Neuronal stem cell (in vitro differentiated cells): ENCODE measurements at regions not wholly inside any gene's neighbourhood (a gene's known extent, or its start where the extent isn't known, plus 50 kb on each side); places are given as distances from the start of the nearest gene placed in this dataset.

Experiments used
- DNase-seq: peaks from one replicate; pipeline ENCODE4 v3.0.0-alpha.2; 2013; ENCODE audit warnings: low spot score
- H2AFZ ChIP-seq: one replicate; pipeline ENCODE4 v1.6.1; 2013; ENCODE audit warnings: mild to moderate bottlenecking, low read length, inconsistent platforms
- H2AK5ac ChIP-seq: 2 replicates; pipeline ENCODE4 v1.6.1; 2013; ENCODE audit warnings: low read depth, mild to moderate bottlenecking, inconsistent platforms, low read length, moderate library complexity, mixed read lengths
- H2BK120ac ChIP-seq: 2 replicates; pipeline ENCODE4 v1.6.1; 2013; ENCODE audit warnings: low read depth, mild to moderate bottlenecking, inconsistent platforms, low read length, moderate library complexity, mixed read lengths
- H2BK12ac ChIP-seq: one replicate; pipeline ENCODE4 v1.6.1; 2013; ENCODE audit warnings: low read length, inconsistent platforms
- H2BK15ac ChIP-seq: 2 replicates; pipeline ENCODE4 v1.6.1; 2013; ENCODE audit warnings: mild to moderate bottlenecking, low read length, inconsistent platforms, mixed read lengths
- H2BK5ac ChIP-seq: one replicate; pipeline ENCODE4 v1.6.1; 2013; ENCODE audit warnings: inconsistent platforms, mild to moderate bottlenecking, low read length, moderate library complexity
- H3K14ac ChIP-seq: one replicate; pipeline ENCODE4 v1.6.1; 2013; ENCODE audit warnings: low read length, inconsistent platforms
- H3K18ac ChIP-seq: 2 replicates; pipeline ENCODE4 v1.6.1; 2013; ENCODE audit warnings: low read length, inconsistent platforms
- H3K23ac ChIP-seq: 2 replicates; pipeline ENCODE4 v1.6.1; 2013; ENCODE audit warnings: low read depth, mild to moderate bottlenecking, mixed read lengths, low read length, inconsistent platforms; ENCODE audit not compliant: poor library complexity
- H3K27ac ChIP-seq: replicated peaks from 3 replicates; pipeline ENCODE4 v1.5.1; 2013; ENCODE audit warnings: low read length, inconsistent platforms
- H3K27me3 ChIP-seq, 3 experiments: 2 replicates each; pipeline ENCODE4 v1.6.1; 2013; ENCODE audit warnings: low read length in 3 of 3, mild to moderate bottlenecking in 2 of 3, inconsistent platforms in 1 of 3, low read depth in 1 of 3, mixed read lengths in 1 of 3, moderate library complexity in 1 of 3; ENCODE audit not compliant: control insufficient read depth in 3 of 3, insufficient read depth in 3 of 3
- H3K36me3 ChIP-seq, 2 donors: replicated peaks in 1 of 2; 2 replicates each; pipeline ENCODE4 v1.6.1; 2013; ENCODE audit warnings: low read length in 2 of 2; ENCODE audit not compliant: control insufficient read depth in 2 of 2, insufficient read depth in 2 of 2
- H3K4ac ChIP-seq: 2 replicates; pipeline ENCODE4 v1.6.1; 2013; ENCODE audit warnings: inconsistent platforms, mild to moderate bottlenecking, low read length, moderate library complexity
- H3K4me1 ChIP-seq, 2 donors: 1 replicate in 1 of 2; 2 replicates in 1 of 2; pipeline ENCODE4 v1.6.1; 2013; ENCODE audit warnings: low read length in 2 of 2, low read depth in 1 of 2; ENCODE audit not compliant: control insufficient read depth in 2 of 2, insufficient read depth in 1 of 2
- H3K4me2 ChIP-seq: one replicate; pipeline ENCODE4 v1.6.1; 2013; ENCODE audit warnings: mild to moderate bottlenecking, low read length, inconsistent platforms; ENCODE audit not compliant: insufficient read depth, poor library complexity, severe bottlenecking
- H3K4me3 ChIP-seq, 2 donors: 2 replicates each; pipeline ENCODE4 v1.5.1; 2013; ENCODE audit warnings: low read length in 2 of 2, mild to moderate bottlenecking in 2 of 2, inconsistent platforms in 1 of 2, moderate library complexity in 1 of 2
- H3K79me1 ChIP-seq: one replicate; pipeline ENCODE4 v1.6.1; 2013; ENCODE audit warnings: low read depth, mild to moderate bottlenecking, inconsistent platforms, low read length, moderate library complexity
- H3K9ac ChIP-seq: one replicate; pipeline ENCODE4 v1.6.1; 2013; ENCODE audit warnings: mild to moderate bottlenecking, low read depth, low read length, inconsistent platforms; ENCODE audit not compliant: poor library complexity
- H3K9me3 ChIP-seq, 2 donors: replicated peaks in 1 of 2; 2 replicates each; pipeline versions ENCODE3 to v1.6.1; 2013; ENCODE audit warnings: low read length in 2 of 2, mild to moderate bottlenecking in 2 of 2, inconsistent platforms in 1 of 2, low read depth in 1 of 2, mixed read lengths in 1 of 2, moderate library complexity in 1 of 2; ENCODE audit not compliant: control insufficient read depth in 2 of 2, insufficient read depth in 1 of 2
- H4K8ac ChIP-seq: one replicate; pipeline ENCODE4 v1.6.1; 2013; ENCODE audit warnings: low read depth, mild to moderate bottlenecking, inconsistent platforms, low read length, moderate library complexity
- H4K91ac ChIP-seq: one replicate; pipeline ENCODE4 v1.6.1; 2013; ENCODE audit warnings: low read length, low read depth, mild to moderate bottlenecking, inconsistent platforms; ENCODE audit not compliant: poor library complexity
- WGBS, 2 donors: extraction: QIAGEN DNeasy Blood & Tissue Kit; methylation state at CpG; one replicate each; pipeline ENCODE4 v1.1.7; 2013; ENCODE audit warnings: missing lambda C conversion rate in 2 of 2, mixed read lengths in 1 of 2; ENCODE audit not compliant: insufficient read length in 2 of 2, insufficient replicate concordance in 1 of 2; ENCODE audit errors: extremely low coverage in 2 of 2; 5-methylcytosine and 5-hydroxymethylcytosine counted together

DNA sequence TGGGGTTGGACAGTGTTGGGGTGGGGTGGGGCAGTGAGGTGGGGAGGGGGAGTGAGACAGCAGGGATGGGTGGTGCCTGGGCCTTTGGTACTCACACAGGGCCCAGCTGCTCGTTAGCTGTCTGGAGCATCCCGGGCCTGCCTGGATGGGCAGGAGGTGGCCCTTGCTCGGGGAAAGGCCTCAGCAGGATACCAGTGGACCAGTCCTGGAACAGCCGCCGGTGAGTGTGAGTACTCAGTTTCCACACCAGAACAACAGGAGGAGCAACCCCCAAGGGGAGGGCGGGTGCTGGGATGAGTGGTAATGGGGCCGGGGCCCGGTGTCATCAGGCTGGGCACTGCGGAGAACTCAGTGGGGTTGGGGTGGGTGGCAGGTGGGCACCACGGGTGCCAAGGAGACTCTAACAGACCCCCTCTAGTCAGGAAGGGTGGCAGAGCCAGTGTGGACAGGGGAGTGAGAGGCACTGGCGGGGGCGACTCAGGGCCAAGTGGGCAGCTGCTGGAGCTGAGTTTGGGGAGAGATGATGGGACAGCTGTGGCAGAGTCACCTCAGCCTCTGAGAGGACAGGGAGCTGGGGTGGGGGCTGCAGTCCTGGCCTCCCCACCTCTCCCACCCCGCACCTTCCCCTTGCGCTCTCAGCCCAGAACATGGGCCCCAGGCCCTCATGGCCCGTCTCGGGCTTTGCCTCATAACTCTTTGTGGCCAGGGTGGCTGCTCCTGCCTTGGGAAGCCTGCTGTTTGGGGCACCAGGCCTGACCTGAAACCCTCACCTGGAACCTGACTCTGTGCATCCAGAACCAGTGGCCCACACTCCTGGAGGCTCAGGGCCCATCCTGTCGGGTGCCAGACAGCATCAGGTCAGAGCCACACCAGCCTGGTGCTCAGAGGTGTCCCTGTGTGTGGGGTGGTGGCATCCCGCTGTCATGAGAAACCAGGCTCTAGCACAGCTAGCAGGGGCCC lies 52.1 kb upstream of the PRR23E start:
- Histone ChIP-seq H3K36me3 (no peaks in the 10 kb centered on the region), H2BK120ac (no peak overlapping the region), H4K91ac (no peak overlapping the region), H2BK5ac (no peak overlapping the region), H3K18ac (peak overlapping the region; percentile 5), H3K23ac (no peak overlapping the region), H3K4me2 (no peak overlapping the region), H3K27ac (no peak overlapping the region), H2BK15ac (peak overlapping the region; percentile 95), H3K9me3 (peaks cover 0 to 3% of the 10 kb centered on the region in 2 donors), H3K9ac (no peak overlapping the region), H3K14ac (no peak overlapping the region), H2BK12ac (no peak overlapping the region), H3K4ac (no peak overlapping the region), H3K4me1 (peaks cover 0 to 7% of the 10 kb centered on the region in 2 donors), H3K27me3 (peaks cover 0 to 32% (median 5%) of the 10 kb centered on the region in 3 experiments), H4K8ac (no peak overlapping the region), H2AK5ac (peak overlapping the region; percentile 88), H3K4me3 (no peak overlapping the region), H3K79me1 (no peaks in the 10 kb centered on the region), H2AFZ (no peak overlapping the region)
- DNase-seq, result no peak
- WGBS, 2 donors, result no CpG with 5 or more reads among the region's 18 CpGs

DNA sequence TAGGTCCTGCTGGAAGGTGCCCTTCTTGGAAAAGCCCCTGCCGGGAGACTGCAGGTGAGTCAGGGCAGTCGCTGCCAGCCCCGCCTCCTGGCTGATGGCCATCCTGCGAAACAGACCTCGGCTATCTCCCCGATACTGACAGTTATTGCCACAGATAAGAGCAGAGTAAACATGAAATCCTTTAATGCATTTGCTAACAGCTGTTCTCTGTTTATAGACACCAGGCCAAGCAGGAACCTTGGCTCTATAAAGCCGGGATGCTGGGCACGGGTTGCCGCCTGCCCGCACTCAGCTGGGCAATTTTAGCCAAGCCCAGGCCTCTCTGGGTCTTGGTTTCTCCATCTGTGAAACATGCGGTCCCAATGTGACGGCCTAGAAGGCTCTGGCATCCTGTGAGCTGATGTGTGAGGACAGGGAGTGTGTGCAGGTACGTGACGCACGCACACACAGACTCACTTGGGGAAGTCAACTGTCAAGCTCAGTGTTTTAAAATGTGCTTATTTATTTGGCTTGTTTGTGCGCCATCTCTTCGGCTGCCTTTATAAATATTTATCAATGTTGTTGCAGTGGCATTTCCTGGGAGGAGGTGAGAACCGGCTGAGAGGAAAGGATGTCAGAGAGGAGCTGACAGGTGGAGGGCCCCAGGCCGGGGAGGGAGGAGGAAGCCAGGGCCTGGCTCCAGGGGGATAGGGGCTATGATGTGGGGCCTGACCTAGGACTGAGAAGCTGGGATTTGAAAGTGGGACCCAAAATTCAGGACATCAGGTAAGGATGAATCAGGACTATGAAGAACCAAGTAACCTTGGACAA lies 50.8 kb upstream of the PRR23E start:
- H3K4me3 ChIP-seq, result no peak overlapping the region
- H4K91ac ChIP-seq, result no peak overlapping the region
- peaks cover 0 to 5% of the 10 kb centered on the region in 2 donors for H3K4me1 ChIP-seq
- H2AFZ ChIP-seq, result no peak overlapping the region
- H3K27ac ChIP-seq, result no peak overlapping the region
- no peak overlapping the region for H3K18ac ChIP-seq
- H3K4me2 ChIP-seq, result no peak overlapping the region
- no peak overlapping the region for H3K9ac ChIP-seq
- H3K14ac ChIP-seq, result no peak overlapping the region
- H3K23ac ChIP-seq, result no peak overlapping the region
- H2BK12ac ChIP-seq, result no peak overlapping the region
- no peak overlapping the region for H2BK5ac ChIP-seq
- no peak for DNase-seq
- no peaks in the 10 kb centered on the region for H3K36me3 ChIP-seq
- no peak overlapping the region for H3K4ac ChIP-seq
- no peaks in the 10 kb centered on the region for H3K79me1 ChIP-seq
- H2AK5ac ChIP-seq, result peak overlapping the region; percentile 13
- whole genome bisulfite sequencing, 2 donors, result no CpG with 5 or more reads among the region's 19 CpGs
- H2BK120ac ChIP-seq, result no peak overlapping the region
- H3K27me3 ChIP-seq, result peaks cover 0 to 18% (median 0%) of the 10 kb centered on the region in 3 experiments
- no peak overlapping the region for H2BK15ac ChIP-seq
- H4K8ac ChIP-seq, result no peak overlapping the region
- peaks cover 0 to 3% of the 10 kb centered on the region in 2 donors for H3K9me3 ChIP-seq
